Kidney epithelial cell (primary cell): ENCODE measurements at regions not wholly inside any gene's neighbourhood (a gene's known extent, or its start where the extent isn't known, plus 50 kb on each side); places are given as distances from the start of the nearest gene placed in this dataset.

ENCODE experiments used
- DNase-seq: peaks from one replicate; pipeline ENCODE4 v3.0.0-alpha.2; 2010; ENCODE audit warnings: low read depth
- H3K27me3 ChIP-seq: 2 replicates; pipeline ENCODE4 v1.6.0; 2011; ENCODE audit warnings: low read length; ENCODE audit not compliant: control insufficient read depth, insufficient read depth
- H3K36me3 ChIP-seq: 2 replicates; pipeline ENCODE4 v1.5.1; 2011; ENCODE audit warnings: low read length; ENCODE audit not compliant: control insufficient read depth, insufficient read depth
- H3K4me3 ChIP-seq: 2 replicates; pipeline ENCODE4 v1.5.1; 2011; ENCODE audit warnings: low read depth, mild to moderate bottlenecking, control low read depth, low read length
- CTCF ChIP-seq: IDR thresholded peaks from 2 replicates; pipeline ENCODE4 v1.5.1; 2011; ENCODE audit warnings: mild to moderate bottlenecking, moderate library complexity, low read length, control low read depth, inconsistent platforms; ENCODE audit not compliant: insufficient read depth, poor library complexity, severe bottlenecking

GRCh38 chr3:102484-102883 lies 94.1 kb upstream of the CHL1 start:
- Histone ChIP-seq H3K36me3 (no peaks in the 10 kb centered on the region), H3K4me3 (no peak overlapping the region), H3K27me3 (no peaks in the 10 kb centered on the region)
- no peak for TF ChIP-seq CTCF
- no peak for DNase-seq

- H3K27me3 ChIP-seq, result no peaks in the 10 kb centered on the region
- DNase-seq, result no peak
- no peaks in the 10 kb centered on the region for H3K36me3 ChIP-seq
- TF ChIP-seq CTCF, result no peak
- no peak overlapping the region for H3K4me3 ChIP-seq
Observed at GRCh38 chr3:103991-104390, 92.6 kb upstream of the CHL1 start.

- Histone ChIP-seq H3K27me3 (no peaks in the 10 kb centered on the region), H3K36me3 (no peaks in the 10 kb centered on the region), H3K4me3 (no peak overlapping the region)
- DNase-seq, result no peak
- TF ChIP-seq CTCF, result no peak
Observed at GRCh38 chr3:105585-105984, 91.0 kb upstream of the CHL1 start.

GRCh38 chr3:106619-107018 lies 89.9 kb upstream of the CHL1 start:
- Histone ChIP-seq H3K27me3 (no peaks in the 10 kb centered on the region), H3K4me3 (no peak overlapping the region), H3K36me3 (no peaks in the 10 kb centered on the region)
- no peak for DNase-seq
- no peak for TF ChIP-seq CTCF

- Histone ChIP-seq H3K36me3 (no peaks in the 10 kb centered on the region), H3K27me3 (no peaks in the 10 kb centered on the region), H3K4me3 (no peak overlapping the region)
- no peak for TF ChIP-seq CTCF
- DNase-seq, result no peak
Observed at GRCh38 chr3:111143-112069, 85.2 kb upstream of the CHL1 start.

- TF ChIP-seq CTCF, result no peak
- H3K4me3 ChIP-seq, result no peak overlapping the region
- H3K27me3 ChIP-seq, result no peaks in the 10 kb centered on the region
- H3K36me3 ChIP-seq, result no peaks in the 10 kb centered on the region
- no peak for DNase-seq
Observed at GRCh38 chr3:112773-113172, 83.8 kb upstream of the CHL1 start.
